GM21529 (cell line): ENCODE measurements at regions not wholly inside any gene's neighbourhood (a gene's known extent, or its start where the extent isn't known, plus 50 kb on each side); places are given as distances from the start of the nearest gene placed in this dataset.

Experiments used
- ATAC-seq: cut with Tn5 transposase; IDR thresholded peaks from one replicate; pipeline ENCODE4 v1.9.1; 2021; ENCODE audit not compliant: unreplicated experiment

DNA sequence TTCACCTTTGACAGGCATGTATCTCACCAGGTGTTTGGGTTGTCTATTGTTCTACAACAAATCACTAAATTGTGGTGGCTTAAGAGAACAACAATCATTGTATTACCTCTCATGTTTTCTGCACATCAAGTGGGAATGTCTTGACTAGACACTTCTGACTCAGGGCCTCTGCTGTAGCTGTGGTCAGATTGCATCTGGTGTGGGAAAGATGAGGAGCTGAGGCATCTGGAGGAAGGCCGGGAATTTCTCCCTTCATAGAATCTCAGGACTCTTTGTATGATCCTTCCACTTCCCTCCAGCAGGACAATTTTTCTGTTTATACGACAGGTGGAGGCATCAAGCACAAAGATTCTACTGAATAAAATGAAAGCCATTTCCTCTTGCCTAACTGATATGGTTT lies 511.8 kb upstream of the NBEA start:
- ATAC-seq: no peak

DNA sequence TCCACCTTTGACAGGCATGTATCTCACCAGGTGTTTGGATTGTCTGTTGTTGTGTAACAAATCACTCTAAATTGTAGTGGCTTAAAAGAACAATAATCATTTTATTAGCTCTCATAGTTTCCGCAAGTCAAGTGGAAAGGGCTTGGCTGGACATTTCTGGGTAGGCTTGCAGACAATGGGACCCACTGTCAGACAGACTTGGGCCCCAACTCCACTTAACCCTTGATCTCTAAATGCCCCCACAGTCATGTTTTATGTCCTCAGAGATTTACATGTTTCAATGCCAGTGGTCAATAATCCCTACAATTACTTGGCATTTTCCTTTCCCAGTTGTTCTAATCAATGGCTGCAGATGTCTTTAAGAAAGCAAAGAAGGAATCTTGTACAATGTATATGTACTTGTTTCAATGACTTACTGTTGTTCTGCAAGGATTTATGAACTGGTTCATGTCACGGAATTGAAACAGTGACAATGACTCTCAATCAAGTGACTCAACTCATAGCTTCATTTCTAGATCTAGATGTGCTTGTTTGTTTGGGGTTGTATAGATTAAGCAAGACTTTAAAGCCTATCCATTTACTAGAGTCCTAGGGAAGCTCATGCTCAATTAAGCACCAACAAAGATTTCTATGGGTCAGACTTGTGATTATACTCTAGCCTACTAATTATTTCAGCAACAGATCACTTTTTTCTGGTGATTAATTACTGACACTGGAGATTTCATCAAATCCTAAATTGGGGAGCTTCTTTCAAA lies 510.1 kb upstream of the NBEA start:
- no peak for ATAC-seq

DNA sequence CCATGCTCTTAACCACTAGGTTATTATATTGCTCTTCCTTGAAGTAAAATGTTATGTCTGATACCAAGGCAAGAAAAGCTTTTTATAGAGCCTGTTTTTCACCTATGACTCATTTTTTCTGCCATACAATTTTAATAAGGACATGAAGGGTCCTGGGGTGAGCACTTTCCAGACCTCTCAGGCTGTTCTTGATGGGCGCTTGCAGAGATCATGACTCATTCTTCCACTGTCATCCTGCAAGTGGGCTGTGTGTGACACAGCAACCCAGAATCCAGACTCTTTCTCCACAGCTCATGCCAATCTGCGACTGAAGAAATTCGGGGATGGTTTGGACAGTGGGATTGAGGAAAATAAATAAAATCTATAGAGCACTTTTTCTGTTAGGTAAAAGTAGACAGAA lies 506.7 kb upstream of the NBEA start:
- ATAC-seq: no peak

DNA sequence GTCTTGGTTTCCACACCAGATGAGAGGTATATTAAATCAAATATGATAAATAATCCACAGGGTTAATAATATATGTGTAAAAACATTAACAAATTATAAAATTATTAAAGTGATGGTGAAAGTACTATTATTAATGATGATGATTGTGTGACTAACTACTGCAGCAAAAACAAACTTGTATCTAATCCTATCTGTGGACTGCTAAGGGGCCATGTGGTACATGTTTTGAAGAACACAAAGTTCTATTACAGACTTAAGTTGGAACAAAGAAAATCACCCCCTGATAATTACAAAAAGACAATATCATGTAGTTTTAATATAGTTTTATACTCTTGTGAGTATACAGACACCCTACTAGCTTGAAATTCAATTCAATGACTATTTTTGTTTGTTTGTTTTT lies 504.2 kb upstream of the NBEA start:
- no peak for ATAC-seq

DNA sequence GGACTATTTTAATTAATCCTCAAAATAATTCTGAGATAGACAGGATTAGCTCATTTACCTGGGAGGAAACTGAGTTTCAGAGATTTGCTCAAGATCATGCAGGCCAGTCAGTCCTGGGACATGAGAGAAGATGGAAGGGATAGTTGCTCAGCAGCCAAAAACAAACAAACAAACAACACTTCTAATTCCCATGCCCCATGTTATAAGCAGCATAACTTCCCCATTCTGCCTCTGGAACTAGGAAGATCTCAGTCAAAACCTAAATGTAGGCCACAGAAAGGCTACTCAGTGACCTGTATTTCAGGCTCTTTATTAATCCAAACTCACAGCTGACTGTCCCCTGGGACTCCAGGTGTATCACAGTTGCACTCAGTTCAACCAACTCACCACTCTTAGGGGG lies 489.2 kb upstream of the NBEA start:
- no peak for ATAC-seq

DNA sequence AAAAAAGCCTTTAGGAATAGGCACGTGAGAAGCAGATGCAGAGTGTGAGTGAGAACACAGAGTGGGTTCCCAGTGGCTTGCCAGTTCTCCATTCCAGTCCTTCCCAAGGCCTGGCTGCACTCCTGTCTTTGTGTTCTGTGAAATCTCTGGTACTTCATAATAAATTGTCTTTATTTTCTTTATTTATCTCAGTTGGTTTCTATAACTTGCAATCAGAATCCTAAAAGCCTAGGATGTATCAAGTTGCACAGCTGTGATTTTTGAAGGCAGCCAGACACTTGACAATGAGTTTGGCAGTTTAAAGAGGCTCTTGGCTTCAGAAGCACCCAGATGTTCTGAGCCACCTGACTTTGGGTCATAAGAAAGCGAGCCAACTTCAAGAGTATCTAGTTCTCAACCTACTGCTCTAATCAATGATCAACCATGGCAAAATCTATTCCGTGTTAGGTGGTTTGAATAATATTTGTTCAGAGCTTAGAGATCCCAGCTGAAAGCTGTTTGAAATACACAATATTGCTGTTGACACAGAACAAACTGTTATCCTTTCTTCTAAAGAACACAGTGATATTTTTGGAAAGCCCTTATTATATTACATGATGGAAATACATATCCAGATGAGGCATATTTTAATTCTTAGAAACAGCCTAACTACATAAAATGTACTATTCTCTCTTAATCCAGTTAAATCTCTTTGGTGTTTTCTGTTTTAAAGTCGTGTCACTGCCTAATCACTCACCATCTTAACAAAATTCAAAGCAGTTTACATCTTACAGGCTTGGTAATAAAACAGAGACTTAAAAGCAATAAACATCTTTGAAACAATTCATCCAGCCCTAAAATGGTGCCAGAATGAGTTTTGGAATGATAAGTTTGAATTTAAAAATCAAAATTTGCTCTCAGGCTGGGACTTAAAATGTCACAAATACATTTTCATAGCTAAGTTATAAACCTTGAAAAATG lies 483.0 kb upstream of the NBEA start:
- ATAC-seq: no peak

DNA sequence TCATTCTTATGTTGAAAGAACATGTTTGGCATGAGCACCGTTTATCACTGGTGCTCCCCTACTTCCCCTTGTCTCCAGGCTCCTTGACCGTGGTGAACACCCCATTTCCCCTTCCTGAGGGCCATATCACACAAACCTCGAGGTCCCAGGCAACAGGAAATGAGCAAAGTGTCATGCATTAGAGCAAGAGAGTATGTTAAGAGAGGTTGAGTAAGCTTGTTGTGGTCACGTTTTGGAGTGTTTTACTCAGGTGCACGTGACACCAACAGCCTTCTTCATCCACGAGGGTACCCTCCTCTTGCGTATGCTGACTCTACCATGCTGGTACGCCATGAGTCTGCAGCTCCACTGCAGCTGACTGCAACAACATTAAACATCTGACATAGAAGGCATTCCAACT lies 482.2 kb upstream of the NBEA start:
- no peak for ATAC-seq

DNA sequence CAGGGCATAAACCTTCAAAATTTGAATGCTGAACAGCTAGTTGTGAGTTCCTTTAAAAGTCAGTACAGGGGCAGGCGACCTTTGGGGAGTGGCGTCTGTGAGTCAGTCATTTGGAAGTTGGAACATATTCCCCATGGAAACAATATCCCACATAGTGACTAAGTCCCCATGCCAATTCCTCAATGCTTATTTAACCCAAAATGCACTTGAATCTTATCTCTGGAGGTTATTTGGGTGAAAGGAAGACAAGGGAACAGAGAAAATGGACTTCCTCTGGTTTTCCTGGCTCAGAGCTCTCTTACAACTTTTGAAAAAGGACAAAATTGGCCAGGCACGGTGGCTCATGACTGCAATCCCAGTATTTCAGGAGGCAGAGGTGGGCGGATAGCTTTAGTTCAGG lies 479.2 kb upstream of the NBEA start:
- ATAC-seq: no peak

DNA sequence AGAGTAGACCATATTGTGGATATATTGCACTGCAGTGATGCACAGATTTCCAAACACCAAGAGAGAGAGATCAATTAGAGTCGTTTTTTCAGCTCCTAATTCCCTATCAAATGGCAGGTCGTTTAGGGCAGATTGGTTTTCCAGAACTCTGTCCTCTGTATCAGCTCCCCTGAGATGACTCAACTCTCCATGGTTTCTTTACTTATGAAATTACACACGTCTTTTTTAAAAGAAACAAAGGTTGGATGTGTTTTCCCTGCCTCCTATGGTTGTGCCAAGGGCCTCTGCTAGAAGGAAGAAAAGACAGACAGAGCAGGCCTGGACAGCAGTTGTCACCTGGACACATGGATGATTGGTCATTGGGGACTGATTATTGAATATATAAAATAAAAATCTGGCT lies 478.1 kb upstream of the NBEA start:
- ATAC-seq: no peak

DNA sequence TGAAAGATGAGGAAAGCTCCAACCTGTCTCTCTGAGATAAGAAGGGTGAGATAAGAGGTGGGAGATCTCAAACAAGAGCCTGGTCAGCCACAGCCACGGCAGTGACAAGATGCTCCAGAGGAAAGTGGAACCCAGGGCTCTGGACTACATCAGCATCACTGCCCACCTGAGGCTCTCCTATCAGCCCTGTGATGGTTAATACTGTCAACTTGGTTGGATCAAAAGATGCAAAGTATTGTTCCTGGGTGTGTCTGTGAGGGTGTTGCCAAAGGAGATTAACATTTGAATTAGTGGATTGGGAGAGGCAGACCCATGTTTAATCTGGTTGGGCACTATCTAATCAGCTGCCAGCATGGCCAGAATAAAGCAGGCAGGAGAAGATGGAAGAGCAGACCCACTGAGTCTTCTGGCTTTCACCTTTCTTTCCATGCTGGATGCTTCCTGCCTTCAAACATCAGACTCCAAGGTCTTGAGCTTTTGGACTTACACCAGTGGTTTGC lies 476.6 kb upstream of the NBEA start:
- no peak for ATAC-seq

DNA sequence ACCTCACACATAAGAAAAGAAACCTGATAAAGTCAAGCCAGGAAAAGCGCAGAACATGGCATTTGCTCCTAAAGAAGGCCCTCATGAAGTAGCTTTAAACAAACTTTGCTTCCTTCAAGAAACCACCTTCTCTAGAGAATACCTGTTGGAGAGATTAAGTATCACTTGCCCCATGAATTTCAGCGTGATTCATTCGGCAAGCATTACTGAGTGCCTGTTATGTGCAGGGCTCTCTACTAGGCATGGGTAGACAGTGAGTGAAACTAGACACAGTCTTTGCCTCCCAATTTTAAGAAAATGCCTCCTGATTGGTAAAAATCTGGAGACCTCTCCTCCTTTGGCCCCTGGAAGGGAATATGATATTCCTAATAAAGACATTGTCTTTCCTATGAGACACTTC lies 475.8 kb upstream of the NBEA start:
- ATAC-seq: no peak

DNA sequence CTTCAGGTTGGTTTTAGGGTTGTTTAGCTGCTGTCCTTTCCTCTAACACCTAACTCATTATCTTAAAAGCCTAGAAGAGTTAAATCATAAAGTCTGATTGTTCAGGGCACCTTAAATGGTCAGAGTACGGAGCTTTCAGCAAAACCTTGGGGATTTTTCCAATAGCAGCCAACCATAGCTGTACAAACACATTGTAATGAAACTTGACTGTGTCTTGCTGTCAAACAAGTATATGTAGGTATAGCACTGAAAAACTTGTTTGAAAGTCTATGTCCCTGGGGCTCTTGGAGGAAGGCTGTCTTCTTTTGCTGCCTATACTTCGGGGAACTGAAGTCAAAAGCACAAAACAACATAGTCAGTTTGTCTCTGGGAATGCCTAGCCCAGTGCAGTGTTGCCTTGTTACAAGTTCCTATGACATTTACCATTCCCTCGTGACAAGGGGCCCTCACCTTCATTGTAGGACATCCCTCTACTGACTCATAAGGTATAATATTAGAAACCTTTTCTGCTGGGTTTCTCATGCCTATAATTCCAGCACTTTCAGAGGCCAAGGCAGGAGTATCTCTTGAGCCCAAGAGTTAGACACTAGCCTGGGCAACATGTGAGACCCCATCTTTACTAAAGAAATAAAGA lies 474.5 kb upstream of the NBEA start:
- no peak for ATAC-seq

DNA sequence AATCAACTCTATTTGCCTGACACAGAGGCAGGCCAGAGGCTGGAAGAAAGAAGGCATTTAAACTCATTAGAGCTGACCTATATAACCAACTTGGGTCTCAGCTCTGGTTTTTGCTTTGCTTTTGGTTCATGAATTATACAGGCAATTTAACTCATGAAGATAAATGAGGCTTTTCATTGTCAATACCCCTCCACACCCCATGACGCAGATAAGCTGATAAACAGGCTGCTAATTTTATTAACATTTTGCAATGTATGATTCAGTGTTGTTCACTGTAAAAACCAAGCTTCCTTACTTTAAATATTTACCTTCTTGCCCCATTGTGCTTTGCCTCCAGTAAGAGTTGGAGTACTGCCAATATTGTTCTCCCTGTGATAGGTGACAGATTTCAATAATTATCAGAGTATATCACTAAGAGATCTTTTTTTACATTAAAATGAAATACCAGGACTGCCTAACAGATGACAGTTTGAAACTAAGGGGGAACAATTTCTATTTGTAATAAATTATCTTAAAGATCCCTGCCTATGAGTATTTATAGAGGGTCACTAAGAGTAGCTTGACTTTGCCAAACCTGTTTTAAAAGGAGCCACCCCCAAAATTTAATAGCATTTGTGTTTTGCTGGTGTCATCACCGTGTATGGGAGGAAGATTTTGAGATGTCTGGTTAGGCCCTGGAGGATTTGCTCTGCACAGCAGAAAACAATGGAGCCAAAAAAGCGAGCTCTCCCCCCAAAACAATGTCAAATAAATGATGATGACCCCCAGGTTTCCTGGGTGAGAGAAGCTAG lies 472.7 kb upstream of the NBEA start:
- no peak for ATAC-seq

DNA sequence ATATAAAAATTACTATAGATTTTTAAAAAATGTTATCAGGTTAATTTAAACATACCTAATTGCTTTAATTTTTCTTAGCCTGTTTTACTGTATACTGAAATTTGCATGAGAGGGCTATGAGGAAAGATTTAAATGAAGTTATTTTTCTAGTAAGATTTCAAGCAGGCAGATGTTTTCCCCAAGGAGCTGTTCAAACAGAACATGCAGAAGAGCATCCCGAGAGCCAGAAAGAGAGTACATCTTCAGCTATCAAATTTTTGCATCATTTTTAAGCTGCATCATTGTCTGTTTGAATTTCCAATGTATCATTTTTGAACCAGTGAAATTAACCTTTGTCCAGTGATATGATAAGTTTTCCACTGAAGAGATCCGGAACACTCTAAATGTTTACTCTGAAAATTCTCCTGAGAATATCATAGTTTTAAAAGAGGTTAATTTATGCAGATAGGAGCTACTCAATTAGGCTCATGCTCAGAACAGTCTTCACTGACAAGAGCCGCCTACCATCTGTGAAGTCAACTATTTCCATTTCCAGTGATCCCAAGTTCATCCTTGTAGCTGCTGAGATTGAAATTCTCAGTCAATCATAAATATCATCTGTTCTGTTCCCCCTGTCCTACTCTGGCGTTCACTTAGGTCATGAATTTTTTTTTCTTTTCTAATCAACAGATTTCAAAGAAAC lies 467.7 kb upstream of the NBEA start:
- ATAC-seq: no peak

DNA sequence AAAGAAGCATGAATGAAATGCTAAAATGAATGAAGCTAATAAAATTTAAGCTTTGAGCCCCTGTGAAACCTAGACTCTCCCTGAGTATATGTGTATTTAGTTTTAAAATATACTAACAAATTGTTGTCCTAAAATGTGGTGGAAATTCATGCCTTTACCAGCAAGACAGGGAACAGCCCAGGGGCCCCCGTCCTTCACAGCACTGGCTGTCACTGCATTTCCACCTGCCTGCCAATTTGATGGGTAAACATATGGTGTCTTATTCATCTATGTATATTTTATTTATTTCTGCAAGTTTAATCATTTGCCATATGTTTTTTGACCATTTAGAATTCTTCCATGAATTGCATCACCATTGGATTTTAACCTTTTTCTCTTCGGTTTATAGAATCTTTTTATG lies 463.7 kb upstream of the NBEA start:
- no peak for ATAC-seq

DNA sequence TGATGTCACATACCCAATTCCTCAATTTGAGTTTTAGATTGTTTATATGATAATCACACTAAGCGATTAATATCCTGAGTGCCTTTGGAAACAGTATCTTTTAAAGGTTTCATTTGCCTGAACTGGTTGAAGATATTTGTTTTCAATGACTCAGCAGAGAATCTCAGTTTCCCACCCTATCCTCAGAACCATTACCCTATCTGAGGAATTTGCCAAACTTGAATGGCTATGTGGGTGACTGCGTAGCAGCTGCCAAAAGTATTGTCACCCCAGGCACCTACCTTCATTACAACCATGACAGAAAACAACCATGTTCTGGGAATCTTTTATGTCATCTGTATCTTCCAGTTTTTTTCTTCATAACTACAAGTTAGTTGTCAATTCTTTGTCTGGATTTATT lies 440.1 kb upstream of the NBEA start:
- no peak for ATAC-seq

DNA sequence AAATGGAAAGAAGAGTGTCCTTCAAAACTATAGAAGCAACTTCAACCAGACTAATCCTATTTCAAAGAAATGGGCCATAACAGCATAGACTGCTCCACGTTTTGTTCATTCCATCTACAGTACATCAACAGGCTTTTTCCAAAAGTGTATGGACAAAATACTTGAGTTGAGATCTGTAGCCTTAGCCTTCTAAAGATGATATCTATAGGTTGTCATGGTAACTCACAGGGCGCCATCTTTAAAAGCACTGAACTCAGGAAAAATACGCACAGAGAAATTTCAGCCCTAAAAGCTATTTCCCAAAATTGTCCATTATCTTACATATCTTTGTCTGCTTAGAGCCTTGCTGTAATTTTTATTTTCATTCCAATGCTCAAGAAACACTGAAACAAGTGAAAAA lies 439.4 kb upstream of the NBEA start:
- no peak for ATAC-seq

DNA sequence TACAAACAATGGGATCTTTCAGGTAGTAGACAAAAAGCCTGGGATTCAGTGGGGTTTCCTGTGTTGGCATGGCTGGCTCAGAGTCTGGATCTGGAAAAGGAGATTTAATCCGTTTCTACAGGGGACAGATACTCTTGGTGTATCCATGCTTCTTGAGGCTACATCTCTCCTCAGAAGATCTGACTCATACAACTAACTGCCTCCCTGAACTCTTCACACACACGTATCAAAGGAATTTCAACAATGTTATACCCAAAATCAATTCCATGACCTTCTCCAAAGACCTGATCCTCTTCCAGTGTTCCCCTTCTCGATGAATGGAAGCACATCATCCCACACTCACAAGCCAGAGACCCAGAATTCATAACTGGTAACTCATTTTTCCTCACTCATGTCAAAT lies 435.3 kb upstream of the NBEA start:
- ATAC-seq: no peak

DNA sequence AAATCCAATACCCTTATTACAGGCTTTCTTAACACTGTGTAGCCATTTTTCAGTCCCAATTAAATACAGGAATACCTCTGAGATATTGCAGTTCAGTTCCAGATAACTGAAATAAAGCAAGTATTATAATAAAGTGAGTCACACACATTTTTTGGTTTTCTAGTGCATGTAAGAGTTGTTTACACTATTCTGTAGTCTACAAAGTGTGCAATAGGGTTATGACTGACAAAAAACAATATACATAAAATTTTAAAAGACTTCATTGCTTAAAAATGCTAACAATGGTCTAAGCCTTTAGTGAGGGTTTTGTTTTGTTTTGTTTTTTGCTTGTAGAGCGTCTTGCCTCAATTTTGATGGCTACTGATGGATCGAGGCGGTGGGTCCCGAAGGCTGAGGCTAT lies 434.4 kb upstream of the NBEA start:
- no peak for ATAC-seq

DNA sequence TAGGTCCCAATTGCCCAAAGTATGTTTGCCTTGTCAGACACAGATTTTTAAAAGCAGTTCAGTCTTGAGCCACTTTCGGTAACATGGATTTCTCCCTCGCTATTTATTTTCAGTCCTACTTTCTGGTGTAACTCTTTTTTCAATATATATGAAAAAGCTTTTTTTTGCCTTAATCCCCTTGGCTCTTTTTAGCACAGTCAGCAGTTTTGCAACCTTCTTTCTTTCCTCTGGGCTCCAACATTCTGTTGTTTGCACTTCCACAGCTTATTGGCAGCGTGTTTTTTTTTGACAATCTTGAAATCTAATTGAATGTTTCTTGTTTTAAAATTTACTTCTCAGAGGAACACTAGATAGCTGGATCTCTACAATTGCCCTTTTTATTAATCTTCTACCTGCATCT lies 429.3 kb upstream of the NBEA start:
- no peak for ATAC-seq
